ENCODE measurements at regions not wholly inside any gene's neighbourhood (a gene's known extent, or its start where the extent isn't known, plus 50 kb on each side); places are given as distances from the start of the nearest gene placed in this dataset.
"Not testable (repeated sequence)": the region's sequence is repeated elsewhere in the genome, so short reads cannot be mapped to it uniquely, and the experiment has no call there.

DNA sequence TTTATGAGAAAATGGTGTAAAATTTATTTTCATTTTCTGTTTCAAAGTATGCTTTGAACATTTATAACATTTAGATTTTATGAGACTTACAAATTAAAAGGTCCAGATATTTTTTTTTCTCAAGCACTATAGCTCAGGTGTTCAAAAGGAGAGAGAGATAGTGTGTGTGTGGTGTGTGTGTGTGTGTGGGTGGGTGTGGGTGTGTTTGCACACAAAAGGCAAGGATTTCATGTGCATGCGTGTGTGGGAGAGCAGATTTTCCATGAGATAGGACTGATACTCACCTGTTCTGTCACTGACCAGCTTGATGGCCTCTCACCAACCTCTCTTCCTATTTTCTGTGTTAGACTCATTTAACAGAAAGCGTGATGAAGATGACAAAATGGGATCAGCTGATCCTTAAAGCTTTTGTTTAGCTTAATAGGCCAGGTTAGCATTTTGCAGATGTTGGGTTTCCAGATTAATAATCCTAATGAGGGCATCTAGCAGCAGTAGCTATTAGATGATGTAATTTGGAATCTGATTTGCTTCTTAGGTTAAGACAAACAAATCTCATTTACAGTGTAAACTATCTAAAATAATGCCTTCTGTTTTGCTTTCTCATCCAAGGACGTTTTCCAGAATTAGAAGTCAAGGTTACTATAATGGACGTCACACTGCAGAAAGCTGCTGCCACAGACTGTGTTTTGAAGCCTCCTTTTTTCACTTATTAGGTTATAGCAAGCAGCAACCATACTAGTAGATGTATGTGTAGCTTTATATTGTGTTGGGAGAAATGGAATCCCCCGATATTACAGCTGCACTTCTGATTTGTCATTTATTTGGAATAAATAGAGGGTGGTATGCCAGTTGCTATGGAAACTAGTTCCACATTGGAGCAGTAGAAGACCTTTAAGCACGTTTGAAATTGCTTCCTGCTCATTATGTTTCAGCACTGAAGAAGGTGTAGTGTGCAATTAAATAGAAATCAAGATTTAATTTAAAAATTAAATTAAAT lies 355.6 kb downstream of the TAF11L14 start:
- DNase-seq, result no peak

DNA sequence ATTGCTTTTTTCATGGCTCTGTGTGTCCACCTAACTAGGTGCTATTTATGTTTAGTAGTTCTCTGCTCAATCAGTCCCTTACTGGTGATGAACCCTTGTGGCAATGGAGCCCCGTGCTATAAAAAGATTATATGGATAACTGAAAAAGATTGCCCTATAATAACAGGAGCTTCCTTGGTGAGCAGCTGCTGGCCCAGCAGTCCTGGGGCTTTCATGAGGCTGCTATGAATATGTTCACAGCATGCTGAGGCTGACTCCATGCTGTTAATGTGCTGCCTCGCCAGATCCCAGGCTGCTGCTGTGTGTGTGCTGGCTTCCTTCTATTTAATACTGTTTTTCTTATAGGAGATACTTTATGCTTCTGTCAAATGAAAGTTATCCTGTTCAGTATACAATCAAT lies 357.5 kb downstream of the TAF11L14 start:
- no peak for DNase-seq

DNA sequence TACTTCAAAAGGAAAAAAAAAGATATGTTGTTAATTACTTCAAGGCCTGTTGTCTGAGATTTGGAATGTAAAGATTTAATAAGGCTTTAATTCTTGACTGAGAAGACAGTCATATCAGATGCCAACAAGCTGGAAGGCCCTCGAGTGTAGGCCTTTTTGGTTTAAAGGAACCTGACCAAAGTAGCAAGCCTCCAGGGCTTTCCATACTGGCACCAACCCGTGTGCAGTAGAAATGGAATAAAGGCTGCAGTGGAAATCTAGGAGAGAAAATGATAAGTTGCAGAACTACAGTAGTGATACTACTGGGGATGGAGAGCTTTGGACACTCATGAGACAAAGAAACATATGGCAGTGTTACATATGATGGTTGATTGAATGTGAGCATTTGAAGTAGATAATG lies 358.0 kb downstream of the TAF11L14 start:
- DNase-seq, result no peak

DNA sequence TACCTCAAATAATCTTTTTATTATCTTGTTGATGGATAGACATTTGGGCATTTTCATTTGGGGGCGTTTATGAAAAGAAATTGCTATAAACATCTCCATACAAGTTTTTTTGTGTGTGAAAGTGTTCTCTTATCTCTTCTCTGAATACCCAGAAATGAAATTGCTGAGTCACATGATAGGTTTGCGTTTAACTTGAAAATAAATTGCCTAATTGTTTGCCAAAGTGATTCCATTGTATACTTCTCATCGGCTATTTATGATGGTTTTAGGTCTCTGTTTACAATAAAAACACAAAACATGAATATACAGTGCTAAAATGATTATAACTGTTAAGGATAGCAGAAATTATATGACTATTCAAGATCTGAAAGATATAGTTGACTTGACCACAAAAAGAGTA lies 361.7 kb downstream of the TAF11L14 start:
- DNase-seq, result no peak

GRCh38 chr5:17999858-18000257 lies 365.6 kb downstream of the TAF11L14 start:
- DNase-seq, result no peak

GRCh38 chr5:18000744-18001143 lies 366.5 kb downstream of the TAF11L14 start:
- DNase-seq, result no peak

DNA sequence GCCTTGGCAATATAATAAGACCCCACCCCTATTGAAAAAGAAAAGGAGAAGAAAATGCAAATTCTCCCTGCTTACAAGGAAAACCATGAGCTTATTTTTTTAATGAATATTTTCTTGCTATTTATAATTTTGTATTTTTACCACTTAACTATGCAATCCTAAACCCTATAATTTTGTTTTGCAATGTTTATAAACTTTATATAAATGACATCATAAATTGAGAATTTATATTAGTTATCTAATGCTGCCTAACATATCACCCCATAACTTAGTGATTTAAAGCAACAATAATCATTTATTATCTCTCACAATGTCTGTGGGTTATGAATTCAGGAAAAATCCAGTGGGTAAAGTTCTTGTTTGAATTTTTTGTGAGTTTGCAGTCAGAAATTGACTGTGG lies 369.1 kb downstream of the TAF11L14 start:
- no peak for DNase-seq

DNA sequence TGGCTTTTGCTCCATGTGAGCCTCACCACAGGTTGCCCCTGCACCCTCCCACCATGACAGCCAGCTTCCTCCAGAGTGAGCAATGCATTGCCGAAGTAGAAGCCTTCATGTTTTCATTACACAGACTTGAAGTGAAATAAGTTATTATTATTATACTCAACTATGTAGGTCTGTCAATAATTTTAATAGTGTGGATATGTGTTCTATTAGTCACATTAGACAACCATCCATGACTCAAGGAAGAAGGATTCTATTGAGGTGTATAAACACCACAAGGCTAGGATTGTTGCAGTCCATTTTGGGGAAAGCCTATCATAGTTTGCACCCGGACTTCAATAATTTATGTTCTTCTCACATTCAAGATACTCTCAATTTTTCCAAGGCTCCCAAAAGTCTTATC lies 369.5 kb downstream of the TAF11L14 start:
- DNase-seq, result no peak

- not testable (repeated sequence) for DNase-seq
Measured at GRCh38 chr5:18006235-18006634, 372.0 kb downstream of the TAF11L14 start.

DNA sequence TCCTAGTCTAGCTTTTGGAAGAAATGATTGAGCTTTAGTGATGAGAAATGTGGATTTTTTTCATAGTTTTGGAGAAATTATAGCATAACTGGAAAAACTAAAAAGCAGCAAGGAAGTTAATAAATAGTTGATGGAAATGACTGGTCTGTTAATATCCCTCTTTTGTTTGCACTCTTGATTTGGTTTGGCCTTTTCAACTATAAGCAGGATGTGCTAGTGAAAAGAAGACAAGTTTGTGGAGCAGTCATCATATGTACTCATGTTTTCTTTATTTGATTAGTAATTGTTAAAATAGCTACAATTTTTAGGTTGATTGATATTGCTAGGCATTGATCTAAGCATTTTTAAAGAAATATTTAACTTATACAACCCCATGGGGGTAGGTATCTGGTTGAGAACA lies 374.7 kb downstream of the TAF11L14 start:
- DNase-seq, result no peak

DNA sequence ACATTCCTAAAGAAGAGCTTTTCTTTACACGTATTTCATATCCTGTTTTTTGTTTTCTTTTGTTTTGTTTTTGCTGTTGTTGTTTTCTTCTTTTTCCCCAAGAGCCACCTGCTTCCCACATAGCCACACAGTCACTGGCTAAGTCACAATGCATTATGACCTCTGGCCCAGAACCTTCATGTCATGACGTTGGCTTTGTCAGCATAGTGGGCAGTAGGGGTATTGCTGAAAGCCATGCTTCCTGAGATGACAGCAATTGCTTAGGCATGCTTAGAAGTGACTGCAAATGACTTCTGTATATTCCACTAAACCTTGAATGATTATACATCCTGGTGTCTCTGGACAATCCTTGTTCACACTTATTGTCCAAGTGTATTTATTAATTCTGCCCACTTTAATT lies 375.8 kb downstream of the TAF11L14 start:
- no peak for DNase-seq

GRCh38 chr5:18018472-18018871 lies 384.2 kb downstream of the TAF11L14 start:
- DNase-seq, result no peak

DNA sequence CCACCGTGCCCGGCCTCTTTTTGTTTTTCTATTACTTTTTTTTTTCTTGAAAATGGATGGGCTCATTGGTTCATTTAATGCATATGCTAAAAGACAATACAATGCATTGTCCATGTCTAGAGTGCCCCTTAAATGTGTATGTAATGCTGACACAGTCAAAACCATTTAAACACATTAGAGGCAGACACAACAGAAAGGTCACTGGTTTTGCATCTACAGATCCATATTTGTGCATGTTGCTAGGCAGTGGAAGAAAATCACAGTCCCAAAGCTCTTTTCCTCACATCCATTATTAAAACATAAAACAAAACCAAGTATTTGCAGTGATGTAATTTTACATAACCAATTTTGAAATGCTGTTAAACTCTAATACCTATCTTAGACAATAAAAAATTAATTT lies 389.0 kb downstream of the TAF11L14 start:
- DNase-seq, result no peak

- no peak for DNase-seq
Measured at GRCh38 chr5:18023986-18024385, 389.7 kb downstream of the TAF11L14 start.

GRCh38 chr5:18024542-18024941 lies 390.3 kb downstream of the TAF11L14 start:
- DNase-seq, result no peak

GRCh38 chr5:18027241-18027867 lies 393.1 kb downstream of the TAF11L14 start:
- DNase-seq, result no peak

DNA sequence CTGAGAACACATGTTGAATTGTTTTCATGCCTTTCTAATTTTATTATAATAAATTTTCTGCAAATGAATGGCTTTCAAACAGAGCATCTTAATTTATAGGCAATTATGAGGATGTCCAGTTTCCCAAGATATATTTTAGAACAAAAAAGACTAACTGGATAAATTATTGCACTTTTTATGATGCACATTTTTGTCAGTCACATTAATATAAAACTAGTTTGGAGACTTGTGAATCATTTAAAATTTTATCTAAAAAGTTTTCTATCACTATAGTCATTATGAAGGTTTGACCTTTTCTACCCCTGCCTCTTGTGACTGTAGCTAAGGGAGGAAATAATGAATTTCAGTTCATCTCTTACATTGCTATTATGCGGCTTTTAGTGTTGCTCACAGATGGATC lies 393.8 kb downstream of the TAF11L14 start:
- DNase-seq, result no peak

- no peak for DNase-seq
Measured at GRCh38 chr5:18032744-18033143, 398.5 kb downstream of the TAF11L14 start.

GRCh38 chr5:18036531-18036930 lies 402.3 kb downstream of the TAF11L14 start:
- DNase-seq, result no peak

DNA sequence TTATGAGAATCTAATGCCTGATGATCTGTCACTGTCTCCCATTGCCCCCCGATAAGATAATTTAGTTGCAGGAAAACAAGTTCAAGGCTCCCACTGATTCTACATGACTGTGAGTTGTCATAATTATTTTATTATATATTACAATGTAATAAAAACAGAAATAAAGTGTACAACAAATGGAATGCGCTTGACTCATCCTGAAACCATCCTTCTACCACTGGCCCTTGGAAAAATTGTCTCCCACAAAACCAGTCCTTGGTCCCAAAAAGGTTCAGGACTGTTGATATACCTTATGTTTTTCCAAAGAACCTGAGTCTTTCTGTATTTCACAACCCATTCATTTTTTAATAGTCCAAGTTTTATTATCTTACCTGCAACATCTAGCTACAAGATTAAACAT lies 403.5 kb downstream of the TAF11L14 start:
- no peak for DNase-seq

DNA sequence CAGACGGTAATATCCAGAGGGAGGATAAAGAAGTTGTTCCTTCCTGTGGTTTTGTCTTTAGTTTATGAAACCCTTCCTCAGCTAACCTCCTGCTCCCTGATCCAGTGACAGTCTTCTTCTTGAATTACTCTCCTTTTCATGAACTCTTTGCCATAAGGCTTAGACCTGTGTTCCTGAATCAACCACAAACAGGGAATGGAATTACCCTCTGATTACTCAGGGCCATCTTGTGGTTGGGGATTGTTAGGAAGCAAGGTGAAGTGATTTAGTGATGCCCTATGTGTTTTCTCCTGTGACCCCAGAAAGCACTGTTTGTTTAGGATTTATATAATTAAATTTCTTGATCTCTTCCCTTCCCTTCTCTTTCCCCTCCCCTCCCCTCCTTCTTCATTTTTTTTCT lies 409.1 kb downstream of the TAF11L14 start:
- DNase-seq, result no peak

DNA sequence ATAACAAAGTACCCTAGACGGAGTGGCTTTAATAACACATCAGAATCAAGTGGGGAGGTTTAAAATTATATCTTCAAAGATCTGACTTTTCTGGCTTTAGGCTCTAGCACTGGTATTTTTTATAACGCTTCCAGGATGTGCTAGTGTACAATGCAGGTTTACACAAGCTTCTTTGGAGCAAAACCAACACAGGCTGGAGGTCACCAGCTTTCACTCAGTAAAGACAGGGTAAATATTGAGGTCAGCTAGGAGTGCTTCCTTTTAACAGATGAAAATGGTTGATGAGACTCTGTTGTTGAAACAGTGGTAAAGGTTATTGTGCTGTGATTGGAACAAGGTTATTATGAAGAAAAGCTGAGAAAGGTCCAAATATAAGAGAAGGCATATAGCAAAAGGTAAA lies 414.2 kb downstream of the TAF11L14 start:
- no peak for DNase-seq

DNA sequence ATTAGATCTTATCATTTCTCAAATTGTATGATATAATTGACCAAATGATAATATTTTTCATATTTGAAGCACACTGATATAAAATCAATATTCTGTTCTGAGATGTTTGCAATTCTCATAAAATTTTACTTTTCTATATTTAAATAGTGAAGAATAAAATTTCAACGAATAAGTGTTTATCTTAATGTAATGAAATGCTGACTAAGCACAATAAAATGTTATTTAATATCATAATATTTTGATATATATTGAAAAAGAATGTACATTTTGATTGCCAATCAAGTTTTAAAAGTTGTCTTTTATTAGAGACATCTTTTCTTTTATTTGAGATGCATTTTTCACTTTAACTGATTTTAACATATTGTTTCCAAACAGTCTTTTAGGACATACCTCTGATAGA lies 416.1 kb downstream of the TAF11L14 start:
- no peak for DNase-seq

DNA sequence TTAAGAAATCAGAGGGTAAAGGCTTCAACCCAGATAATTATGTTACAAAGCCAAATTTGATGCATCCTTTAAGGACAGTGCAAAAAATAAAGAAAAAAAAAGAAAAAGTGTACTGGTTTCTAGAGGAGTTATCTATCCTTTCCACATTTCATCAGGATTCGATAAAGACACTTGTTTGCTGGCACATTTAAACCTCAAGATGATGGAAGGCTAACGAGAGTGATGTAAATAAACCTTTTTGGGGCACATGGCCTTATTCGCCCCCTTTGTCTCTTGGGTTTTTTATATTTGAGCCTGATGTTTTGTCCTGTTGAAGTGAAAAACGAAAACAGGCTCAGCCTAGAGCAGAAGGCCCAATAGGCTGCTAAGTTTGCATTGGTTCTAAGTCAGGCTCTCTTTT lies 416.5 kb downstream of the TAF11L14 start:
- no peak for DNase-seq
